Muscle layer of duodenum (tissue), 2 donors: ENCODE measurements at regions not wholly inside any gene's neighbourhood (a gene's known extent, or its start where the extent isn't known, plus 50 kb on each side); places are given as distances from the start of the nearest gene placed in this dataset.
"Not testable (repeated sequence)": the region's sequence is repeated elsewhere in the genome, so short reads cannot be mapped to it uniquely, and the experiment has no call there.

Source experiments
- H3K27ac ChIP-seq: one replicate; pipeline ENCODE4 v1.7.0; 2013; ENCODE audit warnings: mild to moderate bottlenecking, low read length
- H3K27me3 ChIP-seq: one replicate; pipeline ENCODE4 v1.7.0; 2013; ENCODE audit warnings: low read depth, mild to moderate bottlenecking, control low read depth, low read length
- H3K36me3 ChIP-seq, 2 donors: one replicate each; pipeline ENCODE4 v1.7.0; 2013; ENCODE audit warnings: low read length in 2 of 2, control low read depth in 1 of 2, mild to moderate bottlenecking in 1 of 2; ENCODE audit not compliant: insufficient read depth in 2 of 2, control insufficient read depth in 1 of 2
- H3K4me1 ChIP-seq, 2 donors: one replicate each; pipeline ENCODE4 v1.7.0; 2013; ENCODE audit warnings: low read length in 2 of 2, mild to moderate bottlenecking in 2 of 2, control low read depth in 1 of 2, moderate library complexity in 1 of 2; ENCODE audit not compliant: insufficient read depth in 2 of 2, control insufficient read depth in 1 of 2
- H3K4me3 ChIP-seq, 2 donors: one replicate each; pipeline ENCODE4 v1.7.0; 2013; ENCODE audit warnings: low read length in 2 of 2, low read depth in 1 of 2, mild to moderate bottlenecking in 1 of 2
- H3K9me3 ChIP-seq, 2 donors: one replicate each; pipeline ENCODE4 v1.7.0; 2013; ENCODE audit warnings: low read length in 2 of 2, control low read depth in 1 of 2, mild to moderate bottlenecking in 1 of 2; ENCODE audit not compliant: control insufficient read depth in 1 of 2
- donor health status: healthy.

- no peak overlapping the region for H3K4me3 ChIP-seq
- H3K4me1 ChIP-seq, result peaks cover 0 to 6% of the 10 kb centered on the region in 2 donors
- H3K27ac ChIP-seq, result no peak overlapping the region
Observed at GRCh38 chr5:143594902-143595818, 191.7 kb upstream of the NR3C1 start.

DNA sequence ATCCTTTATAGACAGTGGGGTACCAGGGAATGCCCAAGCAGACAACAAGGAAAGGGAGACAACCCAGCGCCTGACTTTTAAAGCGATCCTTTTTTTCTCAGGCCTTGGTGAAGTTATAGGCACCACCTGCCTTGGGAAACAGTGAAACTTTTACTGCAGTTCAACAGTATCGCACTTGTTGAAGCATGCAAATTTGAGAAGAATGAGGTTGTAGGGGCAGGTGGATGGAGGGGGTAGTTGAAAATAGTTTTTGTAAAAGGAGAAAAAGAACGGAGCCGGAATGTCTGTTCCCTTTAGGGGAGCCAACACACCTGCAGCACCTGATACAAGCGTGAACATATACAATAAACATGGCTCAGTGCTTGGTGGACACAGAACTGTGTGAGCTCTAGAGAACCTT is 190.2 kb upstream of the NR3C1 start:
- H3K36me3 ChIP-seq, result no peaks in the 10 kb centered on the region
- H3K4me1 ChIP-seq, result peaks cover 0 to 6% of the 10 kb centered on the region in 2 donors
- no peaks in the 10 kb centered on the region for H3K27me3 ChIP-seq
- H3K27ac ChIP-seq, result no peak overlapping the region
- no peak overlapping the region for H3K4me3 ChIP-seq
- no peaks in the 10 kb centered on the region for H3K9me3 ChIP-seq

More at GRCh38 chr5:143594902-143595818, 191.7 kb upstream of the NR3C1 start:
- no peaks in the 10 kb centered on the region for H3K27me3 ChIP-seq
- no peaks in the 10 kb centered on the region for H3K9me3 ChIP-seq
- no peaks in the 10 kb centered on the region for H3K36me3 ChIP-seq

DNA sequence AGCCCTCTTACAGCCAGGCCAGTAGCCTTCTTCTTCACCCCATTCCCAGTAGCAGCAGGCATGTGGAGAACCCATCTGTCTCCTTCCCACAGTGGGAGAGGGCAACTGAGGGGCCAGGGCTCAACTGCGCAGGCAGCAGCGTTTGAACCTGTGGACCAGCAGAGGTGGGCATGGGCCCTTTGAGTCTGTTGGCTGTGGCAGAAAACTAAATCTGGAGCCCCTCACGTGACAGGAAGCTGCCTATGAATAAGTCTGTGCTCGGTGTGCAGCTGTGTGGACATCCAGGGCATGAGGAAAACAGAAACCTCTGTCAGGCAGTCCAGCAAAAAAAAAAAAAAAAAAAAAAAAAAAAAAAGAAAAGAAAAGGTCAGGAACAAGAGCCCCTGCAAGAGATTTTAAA is 189.2 kb upstream of the NR3C1 start:
- Histone ChIP-seq H3K4me1 (peaks cover 0 to 6% of the 10 kb centered on the region in 2 donors), H3K36me3 (no peaks in the 10 kb centered on the region), H3K9me3 (no peaks in the 10 kb centered on the region), H3K4me3 (no peak overlapping the region), H3K27ac (no peak overlapping the region), H3K27me3 (no peaks in the 10 kb centered on the region)

- Histone ChIP-seq H3K27me3 (no peaks in the 10 kb centered on the region), H3K36me3 (no peaks in the 10 kb centered on the region), H3K9me3 (no peaks in the 10 kb centered on the region), H3K4me3 (no peak overlapping the region), H3K27ac (no peak overlapping the region), H3K4me1 (no peaks in the 10 kb centered on the region)
Observed at GRCh38 chr5:143588933-143589662, 185.6 kb upstream of the NR3C1 start.

- H3K9me3 ChIP-seq, H3K27ac ChIP-seq, H3K27me3 ChIP-seq, H3K4me1 ChIP-seq, H3K36me3 ChIP-seq, H3K4me3 ChIP-seq: not testable (repeated sequence)
Observed at GRCh38 chr5:143588121-143588520, 184.6 kb upstream of the NR3C1 start.

- Histone ChIP-seq H3K36me3 (no peaks in the 10 kb centered on the region), H3K27me3 (no peaks in the 10 kb centered on the region), H3K9me3 (no peaks in the 10 kb centered on the region), H3K27ac (no peak overlapping the region), H3K4me3 (no peak overlapping the region), H3K4me1 (no peaks in the 10 kb centered on the region)
Observed at GRCh38 chr5:143586781-143587362, 183.4 kb upstream of the NR3C1 start.

DNA sequence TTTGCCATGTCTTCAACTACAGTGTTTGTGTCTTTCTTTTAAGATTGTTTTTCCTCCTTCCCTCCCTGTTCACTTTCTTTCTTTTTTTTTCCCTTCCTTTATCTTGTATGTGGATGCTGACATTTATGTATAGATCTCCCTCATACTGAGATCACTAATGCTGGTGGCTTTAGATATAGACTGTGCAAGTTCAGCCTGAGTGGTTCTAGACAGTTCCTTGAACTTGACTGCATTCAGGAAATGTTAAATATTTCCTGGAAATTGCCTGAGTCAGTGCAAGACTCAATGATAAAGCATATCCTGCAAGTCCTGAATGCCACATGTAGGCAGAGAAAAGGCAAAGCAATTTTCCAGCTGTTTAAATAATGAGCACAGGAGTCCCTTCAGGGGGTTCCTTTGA is 182.5 kb upstream of the NR3C1 start:
- Histone ChIP-seq H3K27ac (no peak overlapping the region), H3K9me3 (no peaks in the 10 kb centered on the region), H3K27me3 (no peaks in the 10 kb centered on the region), H3K36me3 (no peaks in the 10 kb centered on the region), H3K4me3 (no peak overlapping the region), H3K4me1 (no peaks in the 10 kb centered on the region)

- Histone ChIP-seq H3K36me3 (no peaks in the 10 kb centered on the region), H3K4me3 (no peak overlapping the region), H3K27ac (no peak overlapping the region), H3K9me3 (no peaks in the 10 kb centered on the region), H3K27me3 (no peaks in the 10 kb centered on the region), H3K4me1 (no peaks in the 10 kb centered on the region)
Observed at GRCh38 chr5:143583409-143583808, 179.9 kb upstream of the NR3C1 start.

- no peaks in the 10 kb centered on the region for H3K36me3 ChIP-seq
- H3K9me3 ChIP-seq, result no peaks in the 10 kb centered on the region
- H3K27me3 ChIP-seq, result no peaks in the 10 kb centered on the region
- no peaks in the 10 kb centered on the region for H3K4me1 ChIP-seq
- no peak overlapping the region for H3K4me3 ChIP-seq
- no peak overlapping the region for H3K27ac ChIP-seq
Observed at GRCh38 chr5:143582869-143583268, 179.4 kb upstream of the NR3C1 start.

- H3K4me1 ChIP-seq, result no peaks in the 10 kb centered on the region
- no peak overlapping the region for H3K27ac ChIP-seq
- H3K27me3 ChIP-seq, result no peaks in the 10 kb centered on the region
- H3K36me3 ChIP-seq, result no peaks in the 10 kb centered on the region
- no peaks in the 10 kb centered on the region for H3K9me3 ChIP-seq
- H3K4me3 ChIP-seq, result no peak overlapping the region
Observed at GRCh38 chr5:143582176-143582575, 178.7 kb upstream of the NR3C1 start.

DNA sequence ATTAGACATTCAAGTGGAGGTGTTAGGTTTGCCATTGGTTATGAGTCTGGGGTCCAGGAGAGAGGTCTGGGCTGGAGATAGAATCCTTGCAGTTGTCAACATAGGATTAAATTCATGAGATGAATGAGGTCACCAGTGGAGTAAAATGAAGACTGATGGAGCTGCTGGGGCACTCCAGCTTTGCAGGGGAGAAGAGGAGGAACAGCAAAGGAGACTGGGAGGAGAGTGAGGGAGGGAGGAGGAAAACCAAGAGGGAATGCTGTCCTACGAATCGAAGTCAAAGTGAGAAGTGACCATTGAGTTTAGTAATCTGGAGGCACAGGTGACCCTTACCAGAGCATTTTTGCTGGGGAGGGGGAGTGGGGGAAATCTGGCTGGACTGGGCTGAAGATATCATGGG is 178.2 kb upstream of the NR3C1 start:
- Histone ChIP-seq H3K27ac (no peak overlapping the region), H3K9me3 (no peaks in the 10 kb centered on the region), H3K4me1 (peaks cover 0 to 4% of the 10 kb centered on the region in 2 donors), H3K27me3 (no peaks in the 10 kb centered on the region), H3K4me3 (no peak overlapping the region), H3K36me3 (no peaks in the 10 kb centered on the region)
